NB4 (cell line): ENCODE measurements at regions not wholly inside any gene's neighbourhood (a gene's known extent, or its start where the extent isn't known, plus 50 kb on each side); places are given as distances from the start of the nearest gene placed in this dataset.

ENCODE experiments used
- POLR2A ChIP-seq: IDR thresholded peaks from 2 replicates; pipeline ENCODE4 v1.6.1; 2011; ENCODE audit warnings: mild to moderate bottlenecking; ENCODE audit not compliant: insufficient read length; ENCODE audit errors: extremely low read depth
- TF ChIP-seq, protein P1 (sequence below): IDR thresholded peaks from 2 replicates; pipeline ENCODE4 v1.6.1; 2011; ENCODE audit warnings: low read depth, low read length
- TF ChIP-seq, protein P2 (sequence below): IDR thresholded peaks from one replicate; pipeline ENCODE4 v1.5.1; 2012; ENCODE audit warnings: low read depth, low read length

DNA sequence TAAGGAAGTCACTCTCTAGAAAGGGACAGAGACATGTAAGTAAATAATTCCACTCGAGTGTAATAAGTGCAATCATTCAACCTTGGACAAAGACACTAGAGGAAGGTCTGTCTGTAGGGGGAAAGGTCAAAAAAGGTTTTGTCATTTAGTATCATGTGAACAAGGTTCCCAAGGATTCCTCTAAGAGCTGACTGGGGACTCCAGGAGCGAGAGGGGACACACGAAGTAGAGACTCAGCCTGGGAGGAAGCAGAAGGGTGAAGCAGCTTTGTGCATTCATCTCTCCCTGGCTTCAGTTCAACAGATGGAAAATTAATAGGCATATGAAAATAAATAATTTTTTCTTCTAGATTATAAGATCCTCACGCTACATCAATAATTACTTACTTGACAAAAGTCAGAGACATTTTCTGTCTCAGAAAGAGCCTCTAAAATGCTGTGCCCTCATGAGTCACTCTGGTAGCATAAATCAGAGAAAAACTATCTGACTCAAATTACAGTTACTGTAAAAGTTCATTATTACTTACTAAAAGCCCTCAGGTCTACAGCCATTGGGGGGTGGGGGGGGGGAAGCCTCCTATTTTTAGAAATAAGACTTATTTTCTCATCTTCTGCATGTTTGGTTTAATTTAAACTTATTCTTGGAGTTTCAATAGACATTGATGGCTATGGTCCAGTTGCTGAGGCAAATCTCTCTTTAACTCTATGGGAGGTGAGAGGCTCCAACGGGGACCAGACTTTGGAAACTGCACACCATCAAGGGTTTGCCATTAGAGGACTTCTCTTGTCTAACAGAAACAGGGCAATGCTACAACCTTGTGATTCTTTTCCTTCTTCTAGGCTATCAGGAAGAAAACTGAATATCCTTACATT lies 275.1 kb upstream of the KLF14 start:
- TF ChIP-seq, protein P1, sequence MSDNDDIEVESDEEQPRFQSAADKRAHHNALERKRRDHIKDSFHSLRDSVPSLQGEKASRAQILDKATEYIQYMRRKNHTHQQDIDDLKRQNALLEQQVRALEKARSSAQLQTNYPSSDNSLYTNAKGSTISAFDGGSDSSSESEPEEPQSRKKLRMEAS = no peak
- TF ChIP-seq, protein P2, sequence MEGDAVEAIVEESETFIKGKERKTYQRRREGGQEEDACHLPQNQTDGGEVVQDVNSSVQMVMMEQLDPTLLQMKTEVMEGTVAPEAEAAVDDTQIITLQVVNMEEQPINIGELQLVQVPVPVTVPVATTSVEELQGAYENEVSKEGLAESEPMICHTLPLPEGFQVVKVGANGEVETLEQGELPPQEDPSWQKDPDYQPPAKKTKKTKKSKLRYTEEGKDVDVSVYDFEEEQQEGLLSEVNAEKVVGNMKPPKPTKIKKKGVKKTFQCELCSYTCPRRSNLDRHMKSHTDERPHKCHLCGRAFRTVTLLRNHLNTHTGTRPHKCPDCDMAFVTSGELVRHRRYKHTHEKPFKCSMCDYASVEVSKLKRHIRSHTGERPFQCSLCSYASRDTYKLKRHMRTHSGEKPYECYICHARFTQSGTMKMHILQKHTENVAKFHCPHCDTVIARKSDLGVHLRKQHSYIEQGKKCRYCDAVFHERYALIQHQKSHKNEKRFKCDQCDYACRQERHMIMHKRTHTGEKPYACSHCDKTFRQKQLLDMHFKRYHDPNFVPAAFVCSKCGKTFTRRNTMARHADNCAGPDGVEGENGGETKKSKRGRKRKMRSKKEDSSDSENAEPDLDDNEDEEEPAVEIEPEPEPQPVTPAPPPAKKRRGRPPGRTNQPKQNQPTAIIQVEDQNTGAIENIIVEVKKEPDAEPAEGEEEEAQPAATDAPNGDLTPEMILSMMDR = no peak
- TF ChIP-seq POLR2A = no peak
